Tibial nerve (tissue), 4 donors: ENCODE measurements at regions not wholly inside any gene's neighbourhood (a gene's known extent, or its start where the extent isn't known, plus 50 kb on each side); places are given as distances from the start of the nearest gene placed in this dataset.

ENCODE experiments used
- DNase-seq, 2 donors: peaks; one replicate each; pipeline ENCODE4 v3.0.0-alpha.2; 2019; ENCODE audit warnings: low spot score in 2 of 2
- H3K27ac ChIP-seq, 4 donors: fragments of 200-600 bp; sonication (generic) in 3 of 4; one replicate each; pipeline ENCODE4 v1.5.1; 2017 to 2019; ENCODE audit warnings: mild to moderate bottlenecking in 1 of 4
- H3K27me3 ChIP-seq, 2 donors: fragments of 200-600 bp; sonication (generic) in 1 of 2; one replicate each; pipeline versions ENCODE4 v1.5.1 to v1.6.0; 2017 to 2019
- H3K36me3 ChIP-seq, 3 donors: fragments of 200-600 bp; sonication (generic); one replicate each; pipeline ENCODE4 v1.5.1; 2018 to 2019
- H3K4me1 ChIP-seq, 4 donors: fragments of 200-600 bp; sonication (generic) in 3 of 4; one replicate each; pipeline ENCODE4 v1.5.1; 2017 to 2019
- H3K4me3 ChIP-seq, 4 donors: fragments of 200-600 bp; sonication (generic) in 3 of 4; one replicate each; pipeline ENCODE4 v1.5.1; 2017 to 2019; ENCODE audit warnings: mild to moderate bottlenecking in 1 of 4, moderate library complexity in 1 of 4
- H3K9me3 ChIP-seq, 4 donors: fragments of 200-600 bp; sonication (generic) in 3 of 4; one replicate each; pipeline ENCODE4 v1.5.1; 2017 to 2019
- EP300 ChIP-seq, 2 donors: sonication (generic); formaldehyde crosslinking; IDR thresholded peaks; one replicate each; pipeline ENCODE4 v1.6.1; 2017; ENCODE audit warnings: antibody characterized with exemption in 2 of 2, mild to moderate bottlenecking in 1 of 2
- POLR2A ChIP-seq, 2 donors: fragments of 450-650 bp; IDR thresholded peaks; one replicate each; pipeline ENCODE4 v1.6.1; 2017; ENCODE audit warnings: antibody characterized with exemption in 2 of 2, mild to moderate bottlenecking in 2 of 2, moderate library complexity in 2 of 2
- WGBS, 2 donors: methylation state at CpG; one replicate each; pipeline ENCODE4 v1.1.5; 2018; 5-methylcytosine and 5-hydroxymethylcytosine counted together
- TF ChIP-seq, protein P1 (sequence below), 5 experiments: fragments of 200-600 bp in 3 of 5; fragments of 450-650 bp in 2 of 5; sonication (generic) in 3 of 5; IDR thresholded peaks; one replicate each; pipeline ENCODE4 v1.5.1; 2016 to 2019; ENCODE audit warnings: antibody characterized with exemption in 5 of 5, mild to moderate bottlenecking in 3 of 5, moderate library complexity in 2 of 5

DNA sequence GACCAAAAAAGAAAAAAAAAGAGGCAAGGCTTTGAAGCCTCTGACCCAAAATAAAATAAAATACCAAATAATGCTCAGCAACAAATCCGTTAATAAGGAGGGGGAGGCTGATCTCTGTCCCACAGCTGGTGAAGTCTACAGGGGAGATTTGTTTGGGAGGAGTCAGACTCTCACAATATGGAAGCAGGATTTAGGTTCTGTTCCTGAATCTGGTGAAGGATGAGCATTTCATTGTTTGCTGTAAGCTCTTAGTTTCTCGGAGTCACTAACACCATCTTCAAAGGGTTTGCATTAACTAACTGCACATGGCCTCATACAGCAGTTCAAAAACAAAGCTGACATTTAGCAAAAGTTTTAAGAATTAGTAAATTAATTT lies 339.4 kb upstream of the TNP1 start:
- Histone ChIP-seq H3K9me3 (peaks cover 0 to 24% (median 0%) of the 10 kb centered on the region in 4 donors), H3K4me3 (no peak overlapping the region), H3K27ac (no peak overlapping the region), H3K27me3 (no peaks in the 10 kb centered on the region), H3K4me1 (no peaks in the 10 kb centered on the region), H3K36me3 (no peaks in the 10 kb centered on the region)
- 53 to 59% methylated on average over 2 of the region's 2 CpGs for WGBS, 2 donors
- TF ChIP-seq POLR2A (IDR thresholded peaks at IDR 0.05): no peak
- TF ChIP-seq, protein P1, sequence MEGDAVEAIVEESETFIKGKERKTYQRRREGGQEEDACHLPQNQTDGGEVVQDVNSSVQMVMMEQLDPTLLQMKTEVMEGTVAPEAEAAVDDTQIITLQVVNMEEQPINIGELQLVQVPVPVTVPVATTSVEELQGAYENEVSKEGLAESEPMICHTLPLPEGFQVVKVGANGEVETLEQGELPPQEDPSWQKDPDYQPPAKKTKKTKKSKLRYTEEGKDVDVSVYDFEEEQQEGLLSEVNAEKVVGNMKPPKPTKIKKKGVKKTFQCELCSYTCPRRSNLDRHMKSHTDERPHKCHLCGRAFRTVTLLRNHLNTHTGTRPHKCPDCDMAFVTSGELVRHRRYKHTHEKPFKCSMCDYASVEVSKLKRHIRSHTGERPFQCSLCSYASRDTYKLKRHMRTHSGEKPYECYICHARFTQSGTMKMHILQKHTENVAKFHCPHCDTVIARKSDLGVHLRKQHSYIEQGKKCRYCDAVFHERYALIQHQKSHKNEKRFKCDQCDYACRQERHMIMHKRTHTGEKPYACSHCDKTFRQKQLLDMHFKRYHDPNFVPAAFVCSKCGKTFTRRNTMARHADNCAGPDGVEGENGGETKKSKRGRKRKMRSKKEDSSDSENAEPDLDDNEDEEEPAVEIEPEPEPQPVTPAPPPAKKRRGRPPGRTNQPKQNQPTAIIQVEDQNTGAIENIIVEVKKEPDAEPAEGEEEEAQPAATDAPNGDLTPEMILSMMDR (IDR thresholded peaks at IDR 0.05): no peak
- no peak for TF ChIP-seq EP300 (IDR thresholded peaks at IDR 0.05)
- DNase-seq: no peak

DNA sequence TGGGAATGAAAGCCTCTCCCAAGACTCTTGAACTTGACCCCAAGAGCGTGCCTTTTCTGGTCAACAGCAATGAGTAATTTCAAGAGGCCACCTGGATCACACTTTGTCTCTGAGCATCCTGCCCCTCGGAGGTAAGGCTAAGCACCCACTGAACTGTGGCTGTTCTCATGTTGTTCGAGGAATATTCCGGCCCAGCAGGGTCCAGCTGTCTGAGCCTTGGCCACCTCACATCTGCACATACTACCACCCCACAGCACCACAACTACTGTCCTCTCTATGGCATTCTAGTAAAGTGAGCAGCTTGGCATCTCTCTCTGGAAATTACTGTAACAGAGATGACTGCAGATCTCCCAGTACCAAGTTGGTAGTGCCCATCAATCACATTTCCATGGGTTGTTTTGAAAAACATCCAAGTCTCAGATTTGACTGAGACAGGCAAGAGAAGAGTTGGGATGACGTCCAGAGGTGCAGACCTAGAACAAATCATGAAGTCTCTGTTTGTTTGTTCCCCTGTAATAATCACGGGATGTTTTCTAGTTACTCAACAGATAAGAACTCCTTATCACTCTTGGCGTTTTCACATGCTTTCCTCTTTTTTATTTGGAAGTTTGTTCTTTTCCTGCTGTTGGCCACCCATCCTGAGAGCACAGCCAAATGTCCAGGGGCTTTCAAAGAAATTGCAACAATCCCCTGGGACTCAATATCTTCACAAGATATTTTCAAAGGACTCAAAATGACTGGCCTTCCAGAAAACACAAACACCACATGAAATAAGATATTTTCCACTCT lies 336.0 kb upstream of the TNP1 start:
- Histone ChIP-seq H3K27me3 (no peaks in the 10 kb centered on the region), H3K4me1 (no peaks in the 10 kb centered on the region), H3K36me3 (no peaks in the 10 kb centered on the region), H3K4me3 (no peak overlapping the region), H3K27ac (no peak overlapping the region), H3K9me3 (peaks cover 0 to 14% (median 0%) of the 10 kb centered on the region in 4 donors)
- no peak for DNase-seq
- WGBS, 2 donors: 86 to 90% methylated on average over 7 of the region's 7 CpGs
- TF ChIP-seq, protein P1 (IDR thresholded peaks at IDR 0.05): no peak
- no peak for TF ChIP-seq POLR2A (IDR thresholded peaks at IDR 0.05)
- TF ChIP-seq EP300 (IDR thresholded peaks at IDR 0.05): no peak

DNA sequence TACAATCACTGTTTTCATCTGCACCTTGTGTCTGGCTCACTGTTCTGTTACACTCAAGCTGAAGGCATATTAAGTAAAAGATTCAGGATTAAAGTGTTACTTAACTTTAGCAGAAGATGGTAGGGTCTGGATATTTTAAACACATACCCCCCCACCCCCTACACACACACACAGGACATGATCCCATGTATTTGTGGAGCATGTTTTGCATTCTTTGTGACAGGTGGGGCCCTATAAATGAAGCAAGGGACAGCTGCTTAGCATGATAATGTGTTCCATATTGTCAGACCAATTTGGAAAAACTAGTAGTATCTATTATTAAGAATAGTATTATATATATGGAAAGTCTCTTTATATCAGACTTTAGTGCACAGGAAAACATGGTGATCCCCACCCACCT lies 335.2 kb upstream of the TNP1 start:
- TF ChIP-seq EP300 (IDR thresholded peaks at IDR 0.05): no peak
- no peak for TF ChIP-seq POLR2A (IDR thresholded peaks at IDR 0.05)
- TF ChIP-seq, protein P1 (IDR thresholded peaks at IDR 0.05): no peak
- Histone ChIP-seq H3K4me1 (no peaks in the 10 kb centered on the region), H3K27ac (no peak overlapping the region), H3K4me3 (no peak overlapping the region), H3K27me3 (no peaks in the 10 kb centered on the region), H3K9me3 (peaks cover 0 to 14% (median 0%) of the 10 kb centered on the region in 4 donors), H3K36me3 (no peaks in the 10 kb centered on the region)
- DNase-seq: no peak

DNA sequence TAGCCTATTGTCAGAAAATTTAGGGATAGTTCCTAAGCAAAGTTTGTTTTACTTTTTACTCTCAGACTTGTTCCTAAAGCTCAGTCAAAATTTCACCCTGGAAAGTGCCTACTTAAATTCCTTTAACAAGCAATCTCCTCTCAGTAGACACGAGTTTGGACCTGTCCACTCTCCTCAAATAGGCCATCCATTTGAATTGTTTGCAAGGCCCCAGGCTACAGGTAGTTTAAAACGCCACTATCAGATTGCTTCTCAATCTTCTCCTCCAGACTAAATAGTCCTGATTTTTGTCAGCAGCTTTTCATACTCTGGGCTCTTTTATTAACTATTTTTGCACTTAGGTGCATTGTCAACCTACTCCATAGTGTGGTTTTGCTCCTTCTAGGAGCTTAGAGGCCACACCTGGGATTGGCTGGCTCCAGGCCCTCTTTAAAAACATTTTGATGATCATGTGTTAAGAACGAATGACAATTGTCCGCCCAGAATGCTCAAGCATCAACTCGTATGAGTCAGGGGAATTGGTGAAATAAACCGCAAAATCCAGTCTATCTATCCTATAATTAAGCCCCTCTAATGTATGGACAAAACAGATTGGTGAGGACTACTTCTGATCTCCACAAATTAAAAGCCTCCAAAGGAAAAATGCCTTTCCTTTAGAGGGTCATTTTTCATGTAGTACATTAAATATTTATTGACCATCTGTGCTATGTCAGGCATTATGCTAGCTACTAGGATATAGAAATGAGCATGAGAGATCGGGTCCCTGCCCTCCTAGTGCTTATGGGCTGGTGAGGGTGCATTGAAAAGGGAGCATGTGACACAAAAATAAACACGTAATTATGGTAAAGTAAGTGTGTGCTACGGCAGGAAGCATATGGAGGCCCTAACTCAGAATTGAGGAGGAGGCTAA lies 333.8 kb upstream of the TNP1 start:
- DNase-seq: no peak
- TF ChIP-seq EP300 (IDR thresholded peaks at IDR 0.05): no peak
- TF ChIP-seq POLR2A (IDR thresholded peaks at IDR 0.05): no peak
- TF ChIP-seq, protein P1 (IDR thresholded peaks at IDR 0.05): no peak
- H3K27ac ChIP-seq: no peak overlapping the region
- no peaks in the 10 kb centered on the region for H3K27me3 ChIP-seq
- no peak overlapping the region for H3K4me3 ChIP-seq
- H3K4me1 ChIP-seq: no peaks in the 10 kb centered on the region
- peaks cover 0 to 14% (median 0%) of the 10 kb centered on the region in 4 donors for H3K9me3 ChIP-seq
- H3K36me3 ChIP-seq: no peaks in the 10 kb centered on the region
- WGBS, 2 donors: 86 to 88% methylated on average over 9 of the region's 9 CpGs

DNA sequence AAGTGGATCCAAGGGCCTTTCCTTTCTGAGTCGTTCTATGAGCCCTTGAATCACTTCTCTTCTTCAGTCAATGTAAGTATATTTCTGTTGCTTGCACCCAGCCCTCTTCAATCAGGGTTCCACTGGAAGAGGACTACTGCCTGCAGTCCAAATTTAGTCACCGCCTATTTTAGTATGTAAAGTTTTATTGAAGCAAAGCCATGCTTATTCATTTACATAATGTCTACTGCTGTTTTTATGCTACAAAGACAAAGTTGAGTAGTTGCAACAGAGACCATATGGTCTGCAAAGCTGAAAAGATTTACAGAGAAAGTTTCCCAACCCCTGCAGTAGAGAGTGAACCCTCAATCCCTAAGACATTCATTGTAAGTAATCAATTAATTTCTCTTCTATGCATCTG lies 332.5 kb upstream of the TNP1 start:
- no peaks in the 10 kb centered on the region for H3K27me3 ChIP-seq
- TF ChIP-seq EP300 (IDR thresholded peaks at IDR 0.05) (no peak), POLR2A (IDR thresholded peaks at IDR 0.05) (no peak)
- TF ChIP-seq, protein P1 (IDR thresholded peaks at IDR 0.05): no peak
- DNase-seq: no peak
- no peak overlapping the region for H3K4me3 ChIP-seq
- no peaks in the 10 kb centered on the region for H3K36me3 ChIP-seq
- H3K4me1 ChIP-seq: no peaks in the 10 kb centered on the region
- H3K27ac ChIP-seq: no peak overlapping the region
- peaks cover 0 to 12% (median 0%) of the 10 kb centered on the region in 4 donors for H3K9me3 ChIP-seq
- WGBS, 2 donors: 87 to 89% methylated on average over 2 of the region's 2 CpGs
